Inferior parietal cortex (tissue), 1 donor: ENCODE measurements at regions not wholly inside any gene's neighbourhood (a gene's known extent, or its start where the extent isn't known, plus 50 kb on each side); places are given as distances from the start of the nearest gene placed in this dataset.
"Not testable (repeated sequence)": the region's sequence is repeated elsewhere in the genome, so short reads cannot be mapped to it uniquely, and the experiment has no call there.

Source experiments
- DNase-seq: peaks from one replicate; pipeline ENCODE4 v3.0.0-alpha.2; 2016; ENCODE audit errors: extremely low spot score

DNA sequence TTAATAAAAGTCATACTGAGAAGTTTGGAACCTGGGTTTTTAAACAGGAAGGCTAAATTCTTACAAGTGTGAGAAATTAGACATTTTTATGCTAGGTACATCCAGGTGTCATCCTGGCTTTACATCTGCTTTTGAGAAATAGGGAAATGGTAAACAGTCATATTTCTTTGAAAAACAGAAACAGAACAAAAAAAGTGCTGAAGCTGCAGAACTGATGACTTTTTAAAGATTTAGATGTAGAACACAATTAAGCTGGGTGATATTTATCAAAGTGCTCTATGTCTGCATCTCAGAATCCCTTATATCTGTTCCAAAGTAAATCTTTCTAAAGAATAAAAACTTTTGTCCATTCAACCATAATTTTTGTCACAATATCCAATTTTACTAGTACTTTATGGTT, 282.9 kb upstream of the ATXN7L3B start:
- no peak for DNase-seq

DNA sequence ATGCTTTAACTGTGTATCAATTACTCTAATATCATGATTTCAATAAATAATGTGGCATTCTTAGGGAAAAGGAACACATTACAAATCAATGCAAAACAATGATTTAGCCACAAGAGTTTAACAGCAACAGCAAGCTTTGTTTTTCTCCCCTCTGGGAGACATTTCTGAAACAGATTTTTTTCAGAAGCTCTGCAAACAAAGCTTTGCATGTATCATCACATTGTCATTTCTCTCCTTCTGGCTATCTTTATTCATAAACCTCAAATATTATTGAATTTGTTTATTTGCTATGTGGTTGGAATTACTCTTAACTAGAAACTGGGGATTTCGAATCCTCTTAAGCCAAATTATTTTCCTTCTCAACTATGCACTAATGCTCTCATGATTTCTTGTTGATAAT, 278.4 kb upstream of the ATXN7L3B start:
- DNase-seq, result no peak

DNA sequence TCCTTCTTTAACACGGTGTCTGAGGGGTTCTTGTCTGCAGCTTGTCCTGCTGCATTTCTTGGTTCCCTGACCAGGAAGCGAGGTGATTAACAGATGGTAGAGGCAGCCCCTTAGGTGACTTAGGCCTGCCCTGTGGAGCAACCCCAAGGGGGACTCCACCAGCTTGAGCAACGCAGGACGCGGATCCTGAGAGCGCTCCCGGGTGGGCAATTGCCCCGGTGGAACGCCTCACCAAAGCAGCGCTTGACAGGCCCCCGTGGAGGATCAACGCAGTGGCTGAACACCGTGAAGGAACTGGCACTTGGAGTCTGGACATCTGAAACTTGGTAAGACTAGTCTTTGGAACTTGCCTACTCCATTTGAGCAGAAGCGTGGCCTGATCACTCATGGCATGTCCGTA, 272.9 kb upstream of the ATXN7L3B start:
- no peak for DNase-seq

DNA sequence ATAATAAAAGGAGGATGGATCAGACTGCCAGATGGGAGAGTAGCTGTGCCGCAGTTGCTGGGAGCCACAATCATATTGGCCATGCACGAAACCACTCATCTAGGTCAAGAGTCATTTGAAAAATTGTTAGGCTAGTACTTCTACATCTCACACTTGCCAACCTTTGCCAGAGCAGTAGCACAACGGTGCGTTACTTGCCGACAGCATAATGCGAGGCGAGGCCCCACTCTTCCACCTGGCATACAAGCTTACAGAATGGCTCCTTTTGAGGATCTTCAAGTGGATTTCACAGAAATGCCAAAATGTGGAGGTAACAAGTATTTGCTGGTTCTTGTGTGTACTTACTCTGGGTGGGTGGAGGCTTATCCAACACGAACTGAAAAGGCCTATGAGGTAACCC, 268.3 kb upstream of the ATXN7L3B start:
- DNase-seq, result not testable (repeated sequence)

DNA sequence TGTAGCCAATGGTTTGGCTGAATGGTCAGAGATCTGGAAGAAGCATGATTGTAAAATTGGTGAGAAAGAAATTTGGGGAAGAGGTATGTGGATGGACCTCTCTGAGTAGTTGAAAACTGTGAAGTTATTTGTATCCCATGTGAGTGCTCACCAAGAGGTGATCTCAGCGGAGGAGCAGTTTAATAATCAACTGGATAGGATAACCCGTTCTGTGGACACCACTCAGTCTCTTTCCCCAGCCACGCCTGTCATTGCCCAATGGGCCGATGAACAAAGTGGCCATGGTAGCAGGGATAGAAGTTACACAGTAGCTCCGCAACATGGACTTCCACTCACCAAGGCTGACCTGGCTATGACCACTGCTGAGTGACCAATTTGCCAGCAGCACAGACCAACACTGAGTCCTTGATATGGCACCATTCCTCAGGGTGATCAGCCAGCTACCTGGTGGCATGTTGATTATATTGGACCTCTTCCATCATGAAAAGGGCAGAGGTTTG, 257.4 kb upstream of the ATXN7L3B start:
- no peak for DNase-seq

DNA sequence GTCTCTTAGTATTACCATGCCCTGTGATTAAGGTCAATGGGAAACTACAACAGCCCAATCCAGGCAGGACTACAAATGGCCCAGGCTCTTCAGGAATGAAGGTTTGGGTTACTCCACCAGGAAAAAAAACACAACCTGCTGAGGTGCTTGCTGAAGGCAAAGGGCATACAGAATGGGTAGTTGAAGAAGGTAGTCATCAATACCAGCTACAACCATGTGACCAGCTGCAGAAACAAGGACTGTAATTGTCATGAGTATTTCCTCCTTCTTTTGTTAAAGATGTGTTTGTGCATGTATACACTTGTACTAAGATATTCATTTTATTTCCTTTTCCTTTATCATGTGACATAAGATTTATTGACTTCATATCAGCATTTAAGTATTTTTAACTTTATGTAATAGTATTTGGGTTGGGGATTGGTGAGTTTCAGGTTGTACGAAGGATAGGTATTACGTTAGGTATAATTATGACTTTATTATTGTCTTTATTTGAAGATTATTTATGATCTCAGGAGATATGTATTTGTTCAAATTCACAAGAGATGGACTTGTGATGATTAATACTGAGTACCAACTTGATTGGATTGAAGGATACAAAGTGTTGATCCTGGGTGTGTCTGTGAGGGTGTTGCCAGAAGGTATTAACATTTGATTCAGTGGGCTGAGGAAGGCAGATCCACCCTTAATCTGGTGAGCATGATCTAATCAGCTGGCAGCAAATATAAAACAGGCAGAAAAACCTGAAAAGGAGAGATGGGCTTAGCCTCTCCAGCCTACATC, 256.0 kb upstream of the ATXN7L3B start:
- not testable (repeated sequence) for DNase-seq

DNA sequence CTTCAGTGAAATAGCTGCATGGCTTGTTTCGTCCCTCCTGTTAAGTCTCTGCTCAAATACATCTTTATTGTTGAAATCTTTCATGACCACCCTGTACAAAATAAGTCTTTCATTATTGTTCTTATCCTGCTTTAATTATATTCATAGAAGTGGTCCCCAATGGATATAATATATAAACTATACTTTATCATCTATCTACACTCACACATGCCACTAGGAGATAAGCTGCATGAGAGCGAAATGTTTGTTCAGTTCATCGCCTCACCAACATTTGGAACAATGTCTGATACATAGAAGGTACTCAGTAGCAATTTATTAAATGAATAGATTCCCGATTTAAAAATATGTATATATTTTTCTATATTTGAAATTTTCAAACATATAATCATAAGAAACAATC, 254.0 kb upstream of the ATXN7L3B start:
- DNase-seq, result no peak

DNA sequence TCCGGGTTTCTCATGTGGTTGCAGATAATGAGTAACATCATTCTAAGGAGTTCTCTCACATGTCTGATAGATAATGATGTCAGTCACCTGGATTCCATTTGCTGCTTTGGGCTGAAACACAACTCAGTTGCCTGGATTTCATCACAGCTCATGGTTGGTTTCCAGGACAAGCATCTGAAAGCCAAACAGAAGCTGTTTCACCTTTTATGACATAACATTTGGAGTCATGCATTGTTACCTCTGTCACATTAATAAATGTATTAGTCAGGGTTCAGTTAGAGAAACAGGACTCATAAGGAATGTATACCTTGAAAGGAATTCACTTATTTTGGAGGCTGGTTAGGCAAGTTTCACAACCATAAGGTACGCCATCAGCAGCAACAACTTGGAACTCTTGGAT, 251.9 kb upstream of the ATXN7L3B start:
- no peak for DNase-seq

DNA sequence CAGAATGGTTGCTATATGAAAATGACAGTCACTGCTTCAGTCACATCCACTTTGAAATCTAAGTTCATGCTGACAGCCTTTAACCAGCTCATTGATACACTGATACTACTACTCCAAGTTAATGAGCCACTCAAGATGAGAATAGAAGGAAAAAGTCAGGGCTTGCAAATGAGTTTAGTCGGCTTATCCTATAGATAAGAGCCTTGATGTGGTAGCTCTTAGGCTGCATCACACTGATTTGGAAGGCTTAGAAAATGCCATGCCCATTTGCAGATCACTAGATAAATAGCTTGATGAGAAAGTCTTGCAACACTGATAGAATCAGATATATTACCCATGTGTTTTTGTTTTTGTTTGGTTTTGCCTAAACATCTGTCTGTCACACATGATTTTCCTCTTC, 251.4 kb upstream of the ATXN7L3B start:
- no peak for DNase-seq

DNA sequence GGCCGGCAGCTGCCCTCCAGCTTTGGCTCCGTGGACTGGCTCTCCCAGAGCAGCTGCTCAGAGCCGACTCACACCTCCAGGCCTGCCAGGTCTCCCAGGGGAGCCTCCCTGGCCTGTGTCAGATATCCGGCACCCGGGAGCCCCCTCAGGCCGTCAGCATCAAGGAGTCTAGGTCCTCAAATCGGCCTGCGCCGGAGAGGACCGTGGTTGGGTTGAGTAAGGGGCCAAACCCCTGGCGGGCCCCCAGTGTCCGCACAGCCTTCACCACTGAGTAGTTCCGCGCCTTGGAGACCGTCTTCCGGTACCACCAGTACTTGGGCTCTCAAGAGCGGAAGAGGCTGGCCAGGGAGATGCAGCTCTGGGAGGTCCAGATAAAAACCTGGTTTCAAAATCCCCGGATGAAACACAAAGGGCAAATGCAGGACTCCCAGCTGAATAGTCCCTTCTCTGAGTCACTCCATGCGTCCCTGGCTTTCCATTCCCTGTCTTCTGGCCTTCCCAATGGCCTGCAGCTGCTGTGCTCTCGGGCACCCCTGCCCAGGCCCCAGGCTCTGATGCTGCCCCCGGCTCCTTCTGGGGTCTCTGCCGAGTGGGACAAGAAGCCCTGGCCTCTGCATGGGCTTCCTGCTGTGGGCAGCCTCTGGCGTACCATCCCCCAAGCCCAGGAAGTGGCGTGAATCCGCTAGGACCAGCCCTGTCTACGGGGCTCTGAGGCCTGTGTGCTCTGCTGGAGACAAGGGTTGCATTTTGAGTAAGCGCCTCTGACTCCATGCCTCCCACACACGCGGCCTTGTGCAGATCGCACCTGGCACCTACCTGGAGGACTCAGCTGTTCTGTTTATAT, 245.1 kb upstream of the ATXN7L3B start:
- DNase-seq, result no peak

DNA sequence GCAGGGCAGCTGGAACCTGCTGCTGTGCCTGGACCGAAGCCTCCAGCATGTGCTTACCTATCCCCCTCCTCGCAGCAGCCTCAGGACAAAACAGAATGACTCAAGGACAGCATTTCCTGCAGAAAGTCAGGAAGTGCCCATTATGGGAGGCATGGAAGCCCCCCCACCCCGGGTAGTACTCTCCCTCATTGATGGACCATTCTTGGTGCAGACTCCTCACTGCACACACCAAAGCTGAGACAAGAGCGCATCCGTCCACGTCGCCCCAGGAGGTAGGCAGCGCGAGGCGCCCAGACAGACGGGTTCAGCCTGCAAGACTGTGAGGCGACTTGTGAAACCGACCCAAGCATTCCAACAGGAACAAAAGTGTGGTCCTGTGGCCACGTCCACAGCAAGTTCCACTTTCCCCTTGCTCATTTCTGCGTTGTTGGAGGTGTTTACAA, 243.9 kb upstream of the ATXN7L3B start:
- no peak for DNase-seq

DNA sequence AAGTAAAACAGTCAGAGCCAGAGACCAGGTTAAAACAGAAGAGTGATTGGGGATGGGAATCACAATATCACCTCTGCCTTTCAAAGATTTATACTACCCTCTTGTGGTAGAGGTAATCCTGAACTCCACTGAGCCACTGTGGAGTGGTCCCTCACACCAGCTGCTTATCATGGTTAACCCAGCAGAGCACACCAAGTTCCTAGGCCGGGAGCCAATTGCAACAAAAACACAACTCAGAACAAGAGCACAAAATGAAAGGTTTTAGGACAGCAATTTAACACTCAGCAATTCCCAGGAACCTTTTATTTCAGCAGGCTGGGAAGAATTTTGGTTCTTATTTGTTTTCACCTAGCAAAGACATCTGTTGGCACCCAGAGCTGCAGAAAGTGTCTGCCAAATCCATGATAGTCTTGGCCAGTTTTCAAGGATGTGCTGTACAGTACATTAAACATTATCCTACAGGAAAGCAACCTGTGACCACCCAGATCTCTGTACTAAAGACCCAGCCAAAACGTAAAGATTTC, 220.5 kb upstream of the ATXN7L3B start:
- DNase-seq, result peak; percentile 75

DNA sequence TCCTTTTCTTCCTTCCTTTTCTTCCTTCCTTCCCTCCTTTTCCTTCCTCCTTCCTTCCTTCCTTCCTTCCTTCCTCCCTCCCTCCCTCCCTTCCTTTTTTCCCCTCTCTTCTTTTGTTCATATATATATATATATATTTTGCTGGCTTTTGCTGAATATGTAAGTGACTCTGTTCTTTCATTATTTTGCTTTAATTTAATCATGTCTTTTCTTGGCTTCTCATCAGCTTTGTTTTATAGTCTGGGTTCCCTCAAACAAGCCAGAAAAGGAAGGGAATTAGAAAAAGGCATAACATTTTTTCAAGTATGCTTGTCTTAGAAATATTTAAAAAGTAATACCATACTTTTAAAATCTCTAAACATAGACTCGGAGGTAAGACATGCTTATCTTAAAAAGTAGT, 219.9 kb upstream of the ATXN7L3B start:
- DNase-seq, result no peak

DNA sequence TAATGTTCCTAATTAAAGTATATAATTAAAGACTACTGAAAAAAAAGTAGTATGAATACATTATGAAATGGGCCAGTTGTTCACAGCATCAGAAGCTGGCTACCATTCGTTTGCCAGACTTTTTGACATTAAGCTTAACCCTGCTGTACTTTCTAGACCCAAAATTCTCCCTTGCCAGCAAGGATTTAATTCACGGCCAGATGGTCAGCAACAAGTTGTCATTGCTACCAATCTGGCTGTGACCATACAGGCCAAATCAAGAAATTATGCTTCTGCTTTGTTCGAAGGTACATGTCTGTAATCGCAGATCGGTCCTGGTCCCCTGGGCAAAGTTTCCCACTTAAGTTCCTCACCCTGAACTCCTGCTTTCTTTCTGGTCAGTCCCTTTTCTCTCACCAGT, 217.7 kb upstream of the ATXN7L3B start:
- no peak for DNase-seq

DNA sequence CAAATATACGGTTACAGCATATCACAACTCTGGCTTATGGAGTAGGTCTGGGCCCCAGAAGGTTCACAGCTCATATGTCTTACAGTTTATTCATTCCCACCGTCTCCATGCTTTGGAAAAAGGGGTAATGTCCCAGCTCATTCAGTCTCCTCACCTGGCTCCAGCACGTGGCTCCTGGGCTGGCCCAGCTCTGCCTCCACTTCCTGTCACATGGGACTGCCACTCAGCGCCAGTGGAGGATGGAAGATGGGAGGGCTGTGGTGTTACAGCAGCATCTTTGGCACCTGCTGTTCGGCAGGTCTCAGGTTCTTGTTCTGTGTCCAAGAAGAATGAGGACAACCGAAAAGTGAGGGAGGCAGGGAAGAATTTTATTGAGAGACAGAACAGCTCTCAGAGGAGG, 216.3 kb upstream of the ATXN7L3B start:
- DNase-seq, result no peak

DNA sequence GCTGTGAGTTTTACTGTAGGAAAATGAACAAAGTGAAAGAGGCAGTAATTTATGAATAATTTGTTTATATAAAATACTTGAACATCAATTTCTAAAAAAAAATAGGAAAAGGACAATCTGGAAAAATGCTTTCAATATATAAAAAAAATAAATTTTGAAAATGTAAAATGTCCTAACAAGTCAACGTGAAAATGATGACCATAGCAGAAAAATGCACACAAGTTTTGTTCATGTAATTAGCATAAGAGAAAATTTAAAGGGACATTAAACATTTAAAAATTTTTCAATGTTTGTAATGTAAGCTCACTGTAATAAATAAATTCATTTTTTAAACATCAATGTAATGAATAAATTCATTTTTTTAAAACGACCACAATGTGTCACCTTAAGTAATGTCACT, 214.8 kb upstream of the ATXN7L3B start:
- DNase-seq, result no peak

DNA sequence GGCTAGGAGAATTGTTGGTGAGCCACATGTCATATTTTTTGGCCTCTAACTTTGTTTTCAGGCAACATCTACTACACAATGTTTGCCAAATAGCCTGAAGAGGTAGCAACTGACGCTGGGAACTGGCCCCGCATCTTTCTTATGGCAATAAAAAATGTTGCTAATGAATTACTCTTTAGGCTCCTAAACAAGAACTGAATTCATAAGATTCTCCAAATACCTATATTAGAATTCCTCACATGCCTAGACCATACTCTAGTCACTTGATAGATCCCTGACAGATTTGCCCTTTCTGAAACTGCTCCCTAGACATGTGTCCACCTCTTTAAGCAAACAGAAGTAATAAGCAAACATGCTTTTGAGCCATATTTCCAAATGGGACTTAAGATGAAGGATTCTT, 209.0 kb upstream of the ATXN7L3B start:
- no peak for DNase-seq

DNA sequence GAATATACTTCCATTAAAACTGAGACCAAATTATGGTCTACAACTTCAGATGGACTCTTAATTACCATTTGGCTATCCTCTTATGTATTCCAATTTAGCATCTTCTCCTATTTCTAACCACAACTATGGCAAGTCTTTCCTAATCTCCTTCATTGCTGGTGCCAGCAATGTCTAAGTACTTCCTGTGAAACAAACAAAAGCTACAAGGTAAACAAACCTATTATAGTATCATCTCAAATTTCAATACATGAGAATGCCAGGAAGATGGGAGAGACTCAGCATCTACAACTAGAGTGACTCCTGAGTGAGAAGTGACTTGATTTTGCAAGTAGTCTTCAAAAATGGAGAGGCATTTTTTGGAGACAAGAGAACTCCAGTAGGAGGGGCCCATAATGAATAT, 202.9 kb upstream of the ATXN7L3B start:
- DNase-seq, result no peak

DNA sequence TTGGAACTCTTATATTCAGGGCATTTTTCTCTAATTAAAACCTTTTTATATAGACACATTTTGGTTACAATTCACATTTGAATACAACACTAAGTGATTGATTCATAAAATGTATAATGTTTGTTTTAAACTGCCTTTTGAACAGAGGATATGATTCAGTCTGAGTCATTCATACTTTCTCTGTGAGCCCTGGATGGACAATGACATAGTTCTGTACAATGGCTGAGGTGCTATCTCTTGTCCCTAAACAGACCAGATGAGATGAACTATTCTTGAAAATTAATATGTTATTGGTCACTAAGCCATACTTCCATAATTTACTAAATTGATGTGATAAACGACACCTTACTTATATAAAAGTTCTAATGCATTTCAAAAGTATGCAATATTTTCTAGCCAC, 199.7 kb upstream of the ATXN7L3B start:
- no peak for DNase-seq

DNA sequence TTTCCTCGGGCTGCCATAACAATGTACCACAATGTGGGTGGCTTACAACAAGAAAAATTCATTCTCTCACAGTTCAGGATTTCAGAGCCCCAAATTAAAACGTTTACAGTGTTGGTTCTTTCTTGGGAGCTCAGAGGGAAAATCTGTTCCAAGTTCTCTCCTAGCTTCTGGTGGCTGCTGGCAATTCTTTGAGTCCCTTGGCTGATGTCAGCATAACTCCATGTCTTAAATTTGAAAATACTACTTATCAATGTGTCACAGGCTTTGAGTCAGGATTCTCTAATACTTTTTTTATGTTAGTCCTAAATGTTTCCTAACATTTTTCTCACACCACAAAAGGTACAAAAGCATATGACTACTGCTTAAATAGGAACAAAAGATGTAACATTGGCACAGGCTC, 198.4 kb upstream of the ATXN7L3B start:
- DNase-seq, result no peak

DNA sequence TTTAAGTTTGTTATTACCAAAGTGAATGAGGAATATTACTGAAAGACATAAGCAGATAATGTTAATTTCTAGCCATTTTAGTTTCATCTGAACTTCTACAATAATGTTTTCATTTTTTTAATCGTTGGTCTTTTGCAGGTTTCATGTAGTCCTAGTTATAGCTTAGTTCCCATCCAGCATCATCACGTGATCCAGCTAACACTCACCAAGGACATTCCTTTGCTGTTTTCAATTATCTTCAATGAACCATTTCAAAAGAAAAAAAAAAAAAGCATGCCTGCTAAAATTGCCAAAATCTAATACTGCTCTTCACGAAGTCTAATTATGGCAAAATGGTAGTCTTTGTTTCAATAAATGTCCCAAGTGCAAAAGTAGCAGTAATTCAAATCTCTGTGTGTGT, 187.7 kb upstream of the ATXN7L3B start:
- DNase-seq, result no peak

DNA sequence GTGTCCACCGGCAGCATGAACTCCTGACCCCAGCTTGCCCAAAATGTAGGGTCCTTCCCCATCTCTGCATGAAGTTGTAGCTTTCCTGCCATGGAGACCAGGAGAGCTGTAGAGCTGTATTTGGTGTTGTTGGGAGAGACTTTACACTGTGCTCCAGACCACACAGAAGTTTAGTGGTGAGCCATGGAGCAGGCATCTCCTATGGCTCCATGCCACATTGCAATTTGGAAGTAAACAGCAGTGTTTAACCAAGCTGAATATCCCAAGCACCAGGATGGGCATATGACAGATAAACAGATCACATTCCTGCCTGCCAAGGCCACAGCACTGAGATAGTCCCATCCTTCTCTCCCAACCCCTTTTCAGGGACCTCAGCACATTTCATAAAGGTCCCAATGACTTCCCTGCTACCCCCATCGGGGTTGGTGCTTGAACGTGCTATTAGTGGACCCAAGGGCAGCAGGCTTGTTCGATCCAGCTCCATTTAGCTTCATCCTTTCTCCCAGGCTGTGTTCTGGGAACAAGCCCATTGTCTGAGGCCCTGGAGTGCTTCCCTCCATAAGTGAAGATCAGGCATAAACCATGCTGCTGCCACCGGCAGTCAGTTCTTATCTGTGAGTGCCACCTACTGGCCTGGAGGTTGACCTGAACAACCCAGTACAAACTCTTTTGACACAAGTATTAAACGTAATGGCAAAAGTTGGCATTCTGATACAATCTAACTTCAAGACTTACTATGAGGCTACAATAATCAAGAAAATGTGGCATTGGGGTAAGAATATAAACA, 172.3 kb upstream of the ATXN7L3B start:
- DNase-seq, result peak; percentile 6
